HepG2 (cell line): ENCODE measurements at regions not wholly inside any gene's neighbourhood (a gene's known extent, or its start where the extent isn't known, plus 50 kb on each side); places are given as distances from the start of the nearest gene placed in this dataset.

Experiments used
- ATAC-seq: fragments of 200-7000 bp; cut with Tn5 transposase; 3 replicates; pipeline ENCODE4 v1.9.1; 2020; ENCODE audit warnings: mild to moderate bottlenecking, moderate library complexity
- BruUV-seq: library from RNA; stranded (reverse); fragments of 400-500 nt; replicated peaks from 2 replicates; lab custom pipeline; 2021; lab: Mats Ljungman, UMichigan
- CTCF ChIA-PET: fragments of 300-600 bp; formaldehyde crosslinking; extraction: SDS; loops from one replicate; lab custom pipeline; 2021; ENCODE audit warnings: low total read pairs, inconsistent platforms, low intra/inter-chr PET ratio; lab: Yijun Ruan, JAX
- POLR2A ChIA-PET: fragments of 350-600 bp; sonication (Branson Sonifier 250); formaldehyde crosslinking; loops from one replicate; lab custom pipeline; 2020; ENCODE audit warnings: antibody characterized with exemption, inconsistent platforms; lab: Yijun Ruan, JAX
- DNase-seq: peaks from one replicate; pipeline ENCODE4 v3.0.0-alpha.2; 2015; ENCODE audit warnings: low spot score
- FAIRE-seq: peaks from 3 replicates; lab custom pipeline; 2011; peaks lifted over from hg19 to GRCh38; lab: Jason Lieb, UNC
- H2AFZ ChIP-seq: one replicate; pipeline ENCODE4 v1.6.1; 2011; ENCODE audit warnings: low read length, inconsistent platforms
- H3K27ac ChIP-seq: fragments of 300-600 bp; 3 replicates; pipeline ENCODE4 v1.8.0; 2011; ENCODE audit warnings: mixed run types, mild to moderate bottlenecking, mixed read lengths, low read length, inconsistent platforms; ENCODE audit not compliant: insufficient read depth; ENCODE audit errors: extremely low read length
- H3K27me3 ChIP-seq, 2 experiments: fragments of 200-600 bp in 1 of 2; 2 replicates in 1 of 2; 3 replicates in 1 of 2; pipeline versions ENCODE4 v1.6.0 to v1.8.0; 2011; ENCODE audit warnings: low read length in 2 of 2, mild to moderate bottlenecking in 2 of 2, moderate library complexity in 2 of 2, inconsistent platforms in 1 of 2; ENCODE audit not compliant: insufficient read depth in 2 of 2, control insufficient read depth in 1 of 2
- H3K36me3 ChIP-seq, 2 experiments: fragments of 200-600 bp in 1 of 2; replicated peaks in 1 of 2; 2 replicates in 1 of 2; 3 replicates in 1 of 2; pipeline versions ENCODE4 v1.5.1 to v1.8.0; 2011; ENCODE audit warnings: low read length in 2 of 2, inconsistent platforms in 1 of 2; ENCODE audit not compliant: insufficient read depth in 2 of 2, control insufficient read depth in 1 of 2
- H3K4me1 ChIP-seq: 2 replicates; pipeline ENCODE4 v1.5.1; 2012; ENCODE audit warnings: low read length, inconsistent platforms; ENCODE audit not compliant: insufficient read depth
- H3K4me2 ChIP-seq: 2 replicates; pipeline ENCODE4 v1.6.0; 2011; ENCODE audit warnings: low read depth, low read length, inconsistent platforms
- H3K4me3 ChIP-seq, 3 experiments: fragments of 200-600 bp in 1 of 3; sonication (generic), shearing (Covaris generic) in 1 of 3; replicated peaks in 1 of 3; 2 replicates each; pipeline ENCODE4 v1.5.1; 2011 to 2016; ENCODE audit warnings: low read length in 3 of 3, inconsistent platforms in 2 of 3, low read depth in 2 of 3, mild to moderate bottlenecking in 2 of 3, control low read depth in 1 of 3, mixed read lengths in 1 of 3; ENCODE audit not compliant: insufficient read depth in 1 of 3
- H3K79me2 ChIP-seq: one replicate; pipeline ENCODE4 v1.6.1; 2011; ENCODE audit warnings: low read length, inconsistent platforms; ENCODE audit not compliant: insufficient read depth
- H3K9ac ChIP-seq: 2 replicates; pipeline ENCODE4 v1.6.0; 2011; ENCODE audit warnings: mild to moderate bottlenecking, low read depth, low read length, inconsistent platforms; ENCODE audit not compliant: insufficient read depth
- H3K9me3 ChIP-seq: 2 replicates; pipeline ENCODE4 v1.5.1; 2012; ENCODE audit warnings: mild to moderate bottlenecking, low read length
- H4K20me1 ChIP-seq: 2 replicates; pipeline ENCODE4 v1.6.0; 2011; ENCODE audit warnings: inconsistent platforms, mild to moderate bottlenecking, low read length, moderate library complexity; ENCODE audit not compliant: insufficient read depth
- CREB1 ChIP-seq, 2 experiments: fragments of 450-650 bp in 1 of 2; IDR thresholded peaks; 2 replicates each; pipeline ENCODE4 v1.6.1; 2016 to 2017; ENCODE audit warnings: control low read depth in 1 of 2, mild to moderate bottlenecking in 1 of 2, missing compliant biosample characterization in 1 of 2, missing genetic modification characterization in 1 of 2
- JDP2 ChIP-seq: sonication (generic); formaldehyde crosslinking; IDR thresholded peaks from 2 replicates; pipeline ENCODE4 v1.8.1; 2022; ENCODE audit warnings: missing genetic modification reagents, borderline replicate concordance
- JUN ChIP-seq: sonication (generic); formaldehyde crosslinking; IDR thresholded peaks from 2 replicates; pipeline ENCODE4 v1.4.0; 2020; ENCODE audit warnings: mild to moderate bottlenecking, missing genetic modification reagents
- NR1H2 ChIP-seq: sonication (generic); formaldehyde crosslinking; IDR thresholded peaks from 2 replicates; pipeline ENCODE4 v1.8.1; 2022; ENCODE audit warnings: low read depth, missing genetic modification reagents, borderline replicate concordance
- ONECUT2 ChIP-seq: sonication (generic); formaldehyde crosslinking; IDR thresholded peaks from 2 replicates; pipeline ENCODE4 v1.4.0; 2020; ENCODE audit warnings: missing genetic modification reagents
- SATB2 ChIP-seq: sonication (generic); formaldehyde crosslinking; IDR thresholded peaks from 2 replicates; pipeline ENCODE4 v1.5.0; 2020; ENCODE audit warnings: missing genetic modification reagents
- SIN3A ChIP-seq: IDR thresholded peaks from 2 replicates; pipeline ENCODE4 v1.6.1; 2011; ENCODE audit warnings: low read depth, mild to moderate bottlenecking, control low read depth, low read length, borderline replicate concordance
- SMC3 ChIP-seq: IDR thresholded peaks from 2 replicates; pipeline ENCODE4 v1.6.1; 2011; ENCODE audit warnings: low read length, improper control_type of control experiment
- ZBTB20 ChIP-seq: sonication (generic); formaldehyde crosslinking; IDR thresholded peaks from 2 replicates; pipeline ENCODE4 v1.8.1; 2023; ENCODE audit warnings: missing genetic modification reagents, low read depth, mild to moderate bottlenecking, borderline replicate concordance
- ZNF138 ChIP-seq: sonication (generic); formaldehyde crosslinking; IDR thresholded peaks from 2 replicates; pipeline ENCODE4 v1.5.0; 2020; ENCODE audit warnings: mild to moderate bottlenecking, low read depth, missing genetic modification reagents
- ZNF282 ChIP-seq: fragments of 450-650 bp; IDR thresholded peaks from 2 replicates; pipeline ENCODE4 v1.6.1; 2018; ENCODE audit not compliant: partially characterized antibody
- ZNF672 ChIP-seq: sonication (generic); formaldehyde crosslinking; IDR thresholded peaks from 2 replicates; pipeline ENCODE4 v1.8.1; 2022; ENCODE audit warnings: missing genetic modification reagents
- WGBS: methylation state at CpG from one replicate; pipeline ENCODE4 v1.1.6; 2017; ENCODE audit warnings: low lambda C conversion rate; 5-methylcytosine and 5-hydroxymethylcytosine counted together
- in situ Hi-C: cut with HindIII; loops from 2 replicates; pipeline ENCODE4 v1.10.0; 2017; ENCODE audit warnings: low pct_unique_long_range_greater_than_20kb; ENCODE audit not compliant: extremely low pct_ligation_motif_present
- intact Hi-C: fragments of 100-400 bp; cut with micrococcal nuclease; formaldehyde crosslinking; loops from one replicate; pipeline ENCODE4 v1.10.0; 2022; ENCODE audit not compliant: unreplicated experiment
- TF ChIP-seq, protein P1 (sequence below): IDR thresholded peaks from 2 replicates; pipeline ENCODE4 v1.6.1; 2012; ENCODE audit warnings: low read length, improper control_type of control experiment
- TF ChIP-seq, protein P2 (sequence below): IDR thresholded peaks from 2 replicates; pipeline ENCODE4 v1.6.1; 2018; ENCODE audit warnings: missing genetic modification reagents
- TF ChIP-seq, protein P3 (sequence below): sonication (generic); formaldehyde crosslinking; IDR thresholded peaks from 2 replicates; pipeline ENCODE4 v1.4.0; 2020; ENCODE audit warnings: missing genetic modification reagents, low read depth, mild to moderate bottlenecking, borderline replicate concordance

DNA sequence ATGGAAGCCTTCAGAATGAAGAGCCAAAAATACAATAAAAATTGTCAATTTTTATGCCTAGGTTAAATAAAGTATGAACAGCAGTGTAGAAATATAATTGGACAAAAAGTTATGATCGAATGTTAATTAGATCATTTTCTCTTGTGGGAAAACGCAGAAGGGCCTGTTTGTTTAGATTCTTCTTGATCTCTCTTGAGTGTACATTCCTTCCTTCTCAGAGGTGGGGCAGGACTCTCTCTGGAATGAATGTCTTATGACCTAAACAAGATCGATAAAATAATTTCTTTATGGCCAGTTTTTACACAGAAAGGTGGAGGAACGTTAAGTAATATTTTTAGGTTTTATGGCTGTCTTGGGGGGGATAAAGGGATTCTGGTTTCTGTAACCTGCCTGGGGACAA is 500.1 kb upstream of the MARCKS start (continued):
- TF ChIP-seq, protein P1, sequence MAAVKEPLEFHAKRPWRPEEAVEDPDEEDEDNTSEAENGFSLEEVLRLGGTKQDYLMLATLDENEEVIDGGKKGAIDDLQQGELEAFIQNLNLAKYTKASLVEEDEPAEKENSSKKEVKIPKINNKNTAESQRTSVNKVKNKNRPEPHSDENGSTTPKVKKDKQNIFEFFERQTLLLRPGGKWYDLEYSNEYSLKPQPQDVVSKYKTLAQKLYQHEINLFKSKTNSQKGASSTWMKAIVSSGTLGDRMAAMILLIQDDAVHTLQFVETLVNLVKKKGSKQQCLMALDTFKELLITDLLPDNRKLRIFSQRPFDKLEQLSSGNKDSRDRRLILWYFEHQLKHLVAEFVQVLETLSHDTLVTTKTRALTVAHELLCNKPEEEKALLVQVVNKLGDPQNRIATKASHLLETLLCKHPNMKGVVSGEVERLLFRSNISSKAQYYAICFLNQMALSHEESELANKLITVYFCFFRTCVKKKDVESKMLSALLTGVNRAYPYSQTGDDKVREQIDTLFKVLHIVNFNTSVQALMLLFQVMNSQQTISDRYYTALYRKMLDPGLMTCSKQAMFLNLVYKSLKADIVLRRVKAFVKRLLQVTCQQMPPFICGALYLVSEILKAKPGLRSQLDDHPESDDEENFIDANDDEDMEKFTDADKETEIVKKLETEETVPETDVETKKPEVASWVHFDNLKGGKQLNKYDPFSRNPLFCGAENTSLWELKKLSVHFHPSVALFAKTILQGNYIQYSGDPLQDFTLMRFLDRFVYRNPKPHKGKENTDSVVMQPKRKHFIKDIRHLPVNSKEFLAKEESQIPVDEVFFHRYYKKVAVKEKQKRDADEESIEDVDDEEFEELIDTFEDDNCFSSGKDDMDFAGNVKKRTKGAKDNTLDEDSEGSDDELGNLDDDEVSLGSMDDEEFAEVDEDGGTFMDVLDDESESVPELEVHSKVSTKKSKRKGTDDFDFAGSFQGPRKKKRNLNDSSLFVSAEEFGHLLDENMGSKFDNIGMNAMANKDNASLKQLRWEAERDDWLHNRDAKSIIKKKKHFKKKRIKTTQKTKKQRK, result no peak
- TF ChIP-seq ZNF672 (no peak), SIN3A (no peak), NR1H2 (no peak)
- TF ChIP-seq, protein P2, sequence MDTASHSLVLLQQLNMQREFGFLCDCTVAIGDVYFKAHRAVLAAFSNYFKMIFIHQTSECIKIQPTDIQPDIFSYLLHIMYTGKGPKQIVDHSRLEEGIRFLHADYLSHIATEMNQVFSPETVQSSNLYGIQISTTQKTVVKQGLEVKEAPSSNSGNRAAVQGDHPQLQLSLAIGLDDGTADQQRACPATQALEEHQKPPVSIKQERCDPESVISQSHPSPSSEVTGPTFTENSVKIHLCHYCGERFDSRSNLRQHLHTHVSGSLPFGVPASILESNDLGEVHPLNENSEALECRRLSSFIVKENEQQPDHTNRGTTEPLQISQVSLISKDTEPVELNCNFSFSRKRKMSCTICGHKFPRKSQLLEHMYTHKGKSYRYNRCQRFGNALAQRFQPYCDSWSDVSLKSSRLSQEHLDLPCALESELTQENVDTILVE (CRISPR knock-in tag), result no peak
- TF ChIP-seq, all 625 proteins: peak for 0

DNA sequence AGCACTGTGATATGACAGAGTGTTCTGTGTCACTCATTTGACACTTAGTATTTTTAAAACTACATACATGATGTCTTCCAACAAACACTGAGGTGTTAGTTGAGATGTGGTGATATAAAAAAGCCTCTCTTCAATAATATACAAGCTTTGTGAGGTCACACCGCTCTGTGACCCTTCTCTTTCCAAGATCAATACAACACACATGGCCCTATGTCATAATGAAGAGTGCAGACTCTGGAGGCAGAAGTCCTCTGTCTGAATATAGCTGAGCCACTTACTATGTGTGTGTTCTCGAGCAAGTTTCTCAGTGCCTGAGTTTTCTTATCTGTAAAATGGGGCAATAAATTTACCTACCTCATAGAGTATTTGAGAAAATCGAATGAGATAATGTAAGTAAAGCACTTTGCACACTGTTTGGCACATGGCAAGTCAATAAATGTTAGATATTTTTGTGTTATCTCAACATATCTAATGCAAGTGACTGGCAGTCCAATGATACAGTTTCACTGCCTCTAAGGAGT is 499.0 kb upstream of the MARCKS start:
- H3K27ac ChIP-seq, result no peak overlapping the region
- H2AFZ ChIP-seq, result no peak overlapping the region
- in situ Hi-C loops (loop anchor here (10.0 kb wide), 1 partner anchor 277 kb away; no protein-coding TSS in a partner anchor), intact Hi-C loops (no loop called here)
- WGBS, result 91% methylated on average over 3 of the region's 3 CpGs
- no peak overlapping the region for H3K9ac ChIP-seq
- DNase-seq (peak; percentile 15), FAIRE-seq (no peak), ATAC-seq (peak; percentile 21; the same call in 1 of the 3 replicates)
- POLR2A ChIA-PET, result no interaction called here
- no peaks in the 10 kb centered on the region for H3K36me3 ChIP-seq
- no peaks in the 10 kb centered on the region for H3K9me3 ChIP-seq
- no TSS peak for BruUV-seq
- H3K27me3 ChIP-seq, result no peaks in the 10 kb centered on the region
- no peaks in the 10 kb centered on the region for H4K20me1 ChIP-seq
- H3K4me1 ChIP-seq, result peaks cover 98% of the 10 kb centered on the region
- CTCF ChIA-PET, result no interaction called here
- no peak overlapping the region for H3K4me3 ChIP-seq
- no peaks in the 10 kb centered on the region for H3K79me2 ChIP-seq
- no peak overlapping the region for H3K4me2 ChIP-seq
- no peak for TF ChIP-seq SATB2 (CRISPR knock-in tag)
- no peak for TF ChIP-seq SMC3
- TF ChIP-seq ZNF282, result no peak
- TF ChIP-seq JDP2 (CRISPR knock-in tag), result no peak
- no peak for TF ChIP-seq JUN
- TF ChIP-seq ONECUT2, result 0 out of 2 replicates have a peak, but pooled peaks have one; percentile 28
- TF ChIP-seq, protein P3, sequence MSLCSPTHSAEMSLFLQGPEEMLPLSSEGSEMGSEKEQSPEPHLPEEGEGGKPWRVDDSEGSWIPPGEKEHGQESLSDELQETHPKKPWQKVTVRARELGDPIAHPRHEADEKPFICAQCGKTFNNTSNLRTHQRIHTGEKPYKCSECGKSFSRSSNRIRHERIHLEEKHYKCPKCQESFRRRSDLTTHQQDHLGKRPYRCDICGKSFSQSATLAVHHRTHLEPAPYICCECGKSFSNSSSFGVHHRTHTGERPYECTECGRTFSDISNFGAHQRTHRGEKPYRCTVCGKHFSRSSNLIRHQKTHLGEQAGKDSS (CRISPR knock-in tag), result no peak
- TF ChIP-seq ZNF138 (CRISPR knock-in tag), result no peak
- TF ChIP-seq ZBTB20 (CRISPR knock-in tag), result no peak
- peak; percentile 36; the same call in 1 of the 2 replicates for TF ChIP-seq CREB1 (IDR thresholded peaks at IDR 0.05)
- TF ChIP-seq CREB1 (CRISPR knock-in tag; IDR thresholded peaks at IDR 0.05), result no peak
